ENCODE measurements at regions not wholly inside any gene's neighbourhood (a gene's known extent, or its start where the extent isn't known, plus 50 kb on each side); places are given as distances from the start of the nearest gene placed in this dataset.

DNA sequence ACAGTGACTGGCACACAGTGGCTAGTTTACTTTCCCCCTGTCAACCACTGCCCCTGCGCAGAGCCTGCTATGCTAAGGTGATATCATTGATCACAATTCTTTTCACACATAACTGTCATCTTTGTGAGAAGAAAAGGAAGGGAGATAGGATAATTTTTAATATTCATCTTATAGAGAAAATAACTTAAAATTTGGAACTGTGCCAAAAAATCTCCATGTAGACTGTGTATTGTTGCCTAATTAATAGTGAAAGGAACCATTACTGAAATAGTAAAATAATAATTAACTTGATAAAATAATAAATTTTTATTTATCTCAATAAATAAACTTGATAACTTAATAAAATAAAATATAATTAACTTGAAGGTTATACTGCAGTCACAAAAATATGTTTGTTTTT, 1069.4 kb downstream of the C4orf33 start:
- 93% methylated on average over 1 of the region's 1 CpG for WGBS
- H3K9me3 ChIP-seq (ENCODE audit: control insufficient read depth in 4 of 4, low read length in 3 of 4) = no peaks in the 10 kb centered on the region

DNA sequence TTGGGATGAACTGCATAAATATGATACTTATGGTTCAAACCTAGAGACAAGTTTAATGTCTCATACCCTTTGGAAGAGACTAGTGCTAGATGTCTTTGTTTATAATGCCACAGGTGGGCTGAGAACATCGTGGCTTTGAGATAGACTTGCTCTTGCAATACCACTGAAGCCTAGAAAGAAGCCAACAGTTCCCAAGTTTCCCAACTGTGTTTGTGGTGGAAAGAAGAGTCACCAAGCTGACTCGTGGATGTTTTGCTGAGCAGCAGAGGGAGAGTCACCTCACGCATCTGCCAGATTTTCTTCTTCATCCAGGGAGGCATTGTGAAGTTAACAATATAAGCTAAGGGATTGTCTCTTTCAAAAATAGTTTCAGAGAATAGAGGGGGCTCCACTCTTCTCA, 1076.2 kb downstream of the C4orf33 start:
- H3K9ac ChIP-seq (ENCODE audit: low read depth in 1 of 2, low read length in 2 of 2) = no peak overlapping the region
- no peak overlapping the region for H3K27ac ChIP-seq (ENCODE audit: low read depth in 1 of 2, low read length in 2 of 2)
- 67% methylated on average over 3 of the region's 3 CpGs for WGBS
- no peaks in the 10 kb centered on the region for H3K36me3 ChIP-seq (ENCODE audit: control insufficient read depth in 4 of 4, insufficient read depth in 3 of 4, low read depth in 1 of 4, low read length in 3 of 4)
- no peaks in the 10 kb centered on the region for H3K9me3 ChIP-seq (ENCODE audit: control insufficient read depth in 4 of 4, low read length in 3 of 4)
- H3K27me3 ChIP-seq (ENCODE audit: control insufficient read depth in 4 of 4, insufficient read depth in 4 of 4, low read length in 3 of 4) = no peaks in the 10 kb centered on the region
- DNase-seq (ENCODE audit: low spot score) = no peak
- H3K4me3 ChIP-seq (ENCODE audit: low read depth in 1 of 3, low read length in 3 of 3) = no peak overlapping the region
- no peaks in the 10 kb centered on the region for H3K4me1 ChIP-seq (ENCODE audit: control insufficient read depth in 4 of 4, insufficient read depth in 4 of 4, low read length in 3 of 4)
- TF ChIP-seq RXRA (IDR thresholded peaks at IDR 0.05) (no peak), FOXA1 (IDR thresholded peaks at IDR 0.05) (no peak), FOXA2 (IDR thresholded peaks at IDR 0.05) (no peak), SP1 (IDR thresholded peaks at IDR 0.05) (no peak), RAD21 (IDR thresholded peaks at IDR 0.05) (no peak), HNF4G (IDR thresholded peaks at IDR 0.05) (no peak), HNF4A (conservative IDR thresholded peaks at IDR 0.05) (no peak)
- TF ChIP-seq, protein P1, sequence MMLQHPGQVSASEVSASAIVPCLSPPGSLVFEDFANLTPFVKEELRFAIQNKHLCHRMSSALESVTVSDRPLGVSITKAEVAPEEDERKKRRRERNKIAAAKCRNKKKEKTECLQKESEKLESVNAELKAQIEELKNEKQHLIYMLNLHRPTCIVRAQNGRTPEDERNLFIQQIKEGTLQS (IDR thresholded peaks at IDR 0.05) = no peak
- TF ChIP-seq, protein P2, sequence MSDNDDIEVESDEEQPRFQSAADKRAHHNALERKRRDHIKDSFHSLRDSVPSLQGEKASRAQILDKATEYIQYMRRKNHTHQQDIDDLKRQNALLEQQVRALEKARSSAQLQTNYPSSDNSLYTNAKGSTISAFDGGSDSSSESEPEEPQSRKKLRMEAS (IDR thresholded peaks at IDR 0.05) = no peak

More for the DNA sequence above, 1069.4 kb downstream of the C4orf33 start:
- H3K4me3 ChIP-seq (ENCODE audit: low read depth in 1 of 3, low read length in 3 of 3) = no peak overlapping the region
- no peaks in the 10 kb centered on the region for H3K27me3 ChIP-seq (ENCODE audit: control insufficient read depth in 4 of 4, insufficient read depth in 4 of 4, low read length in 3 of 4)
- no peak for TF ChIP-seq HNF4G (IDR thresholded peaks at IDR 0.05)
- no peak for TF ChIP-seq SP1 (IDR thresholded peaks at IDR 0.05)
- TF ChIP-seq FOXA1 (IDR thresholded peaks at IDR 0.05) = no peak
- TF ChIP-seq, protein P3, sequence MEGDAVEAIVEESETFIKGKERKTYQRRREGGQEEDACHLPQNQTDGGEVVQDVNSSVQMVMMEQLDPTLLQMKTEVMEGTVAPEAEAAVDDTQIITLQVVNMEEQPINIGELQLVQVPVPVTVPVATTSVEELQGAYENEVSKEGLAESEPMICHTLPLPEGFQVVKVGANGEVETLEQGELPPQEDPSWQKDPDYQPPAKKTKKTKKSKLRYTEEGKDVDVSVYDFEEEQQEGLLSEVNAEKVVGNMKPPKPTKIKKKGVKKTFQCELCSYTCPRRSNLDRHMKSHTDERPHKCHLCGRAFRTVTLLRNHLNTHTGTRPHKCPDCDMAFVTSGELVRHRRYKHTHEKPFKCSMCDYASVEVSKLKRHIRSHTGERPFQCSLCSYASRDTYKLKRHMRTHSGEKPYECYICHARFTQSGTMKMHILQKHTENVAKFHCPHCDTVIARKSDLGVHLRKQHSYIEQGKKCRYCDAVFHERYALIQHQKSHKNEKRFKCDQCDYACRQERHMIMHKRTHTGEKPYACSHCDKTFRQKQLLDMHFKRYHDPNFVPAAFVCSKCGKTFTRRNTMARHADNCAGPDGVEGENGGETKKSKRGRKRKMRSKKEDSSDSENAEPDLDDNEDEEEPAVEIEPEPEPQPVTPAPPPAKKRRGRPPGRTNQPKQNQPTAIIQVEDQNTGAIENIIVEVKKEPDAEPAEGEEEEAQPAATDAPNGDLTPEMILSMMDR (IDR thresholded peaks at IDR 0.05; ENCODE audit: low read depth, low read length, missing input control) = no peak
- TF ChIP-seq, protein P2 (IDR thresholded peaks at IDR 0.05) = no peak
- no peak for TF ChIP-seq RXRA (IDR thresholded peaks at IDR 0.05)
- TF ChIP-seq, protein P4, sequence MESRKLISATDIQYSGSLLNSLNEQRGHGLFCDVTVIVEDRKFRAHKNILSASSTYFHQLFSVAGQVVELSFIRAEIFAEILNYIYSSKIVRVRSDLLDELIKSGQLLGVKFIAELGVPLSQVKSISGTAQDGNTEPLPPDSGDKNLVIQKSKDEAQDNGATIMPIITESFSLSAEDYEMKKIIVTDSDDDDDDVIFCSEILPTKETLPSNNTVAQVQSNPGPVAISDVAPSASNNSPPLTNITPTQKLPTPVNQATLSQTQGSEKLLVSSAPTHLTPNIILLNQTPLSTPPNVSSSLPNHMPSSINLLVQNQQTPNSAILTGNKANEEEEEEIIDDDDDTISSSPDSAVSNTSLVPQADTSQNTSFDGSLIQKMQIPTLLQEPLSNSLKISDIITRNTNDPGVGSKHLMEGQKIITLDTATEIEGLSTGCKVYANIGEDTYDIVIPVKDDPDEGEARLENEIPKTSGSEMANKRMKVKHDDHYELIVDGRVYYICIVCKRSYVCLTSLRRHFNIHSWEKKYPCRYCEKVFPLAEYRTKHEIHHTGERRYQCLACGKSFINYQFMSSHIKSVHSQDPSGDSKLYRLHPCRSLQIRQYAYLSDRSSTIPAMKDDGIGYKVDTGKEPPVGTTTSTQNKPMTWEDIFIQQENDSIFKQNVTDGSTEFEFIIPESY (IDR thresholded peaks at IDR 0.05) = no peak
- TF ChIP-seq HNF4A (conservative IDR thresholded peaks at IDR 0.05) = no peak
- TF ChIP-seq, protein P1 (IDR thresholded peaks at IDR 0.05) = no peak
- no peak for TF ChIP-seq GABPA (IDR thresholded peaks at IDR 0.05 in 1 of 2, conservative IDR thresholded peaks at IDR 0.05 in 1 of 2)
- TF ChIP-seq EGR1 (IDR thresholded peaks at IDR 0.05; ENCODE audit: low read depth in 2 of 2) = no peak
- no peak for TF ChIP-seq TAF1 (conservative IDR thresholded peaks at IDR 0.05)
- no peak for TF ChIP-seq RAD21 (IDR thresholded peaks at IDR 0.05)
- TF ChIP-seq YY1 (IDR thresholded peaks at IDR 0.05) = no peak
- no peak for TF ChIP-seq JUND (IDR thresholded peaks at IDR 0.05)
- TF ChIP-seq, protein P5, sequence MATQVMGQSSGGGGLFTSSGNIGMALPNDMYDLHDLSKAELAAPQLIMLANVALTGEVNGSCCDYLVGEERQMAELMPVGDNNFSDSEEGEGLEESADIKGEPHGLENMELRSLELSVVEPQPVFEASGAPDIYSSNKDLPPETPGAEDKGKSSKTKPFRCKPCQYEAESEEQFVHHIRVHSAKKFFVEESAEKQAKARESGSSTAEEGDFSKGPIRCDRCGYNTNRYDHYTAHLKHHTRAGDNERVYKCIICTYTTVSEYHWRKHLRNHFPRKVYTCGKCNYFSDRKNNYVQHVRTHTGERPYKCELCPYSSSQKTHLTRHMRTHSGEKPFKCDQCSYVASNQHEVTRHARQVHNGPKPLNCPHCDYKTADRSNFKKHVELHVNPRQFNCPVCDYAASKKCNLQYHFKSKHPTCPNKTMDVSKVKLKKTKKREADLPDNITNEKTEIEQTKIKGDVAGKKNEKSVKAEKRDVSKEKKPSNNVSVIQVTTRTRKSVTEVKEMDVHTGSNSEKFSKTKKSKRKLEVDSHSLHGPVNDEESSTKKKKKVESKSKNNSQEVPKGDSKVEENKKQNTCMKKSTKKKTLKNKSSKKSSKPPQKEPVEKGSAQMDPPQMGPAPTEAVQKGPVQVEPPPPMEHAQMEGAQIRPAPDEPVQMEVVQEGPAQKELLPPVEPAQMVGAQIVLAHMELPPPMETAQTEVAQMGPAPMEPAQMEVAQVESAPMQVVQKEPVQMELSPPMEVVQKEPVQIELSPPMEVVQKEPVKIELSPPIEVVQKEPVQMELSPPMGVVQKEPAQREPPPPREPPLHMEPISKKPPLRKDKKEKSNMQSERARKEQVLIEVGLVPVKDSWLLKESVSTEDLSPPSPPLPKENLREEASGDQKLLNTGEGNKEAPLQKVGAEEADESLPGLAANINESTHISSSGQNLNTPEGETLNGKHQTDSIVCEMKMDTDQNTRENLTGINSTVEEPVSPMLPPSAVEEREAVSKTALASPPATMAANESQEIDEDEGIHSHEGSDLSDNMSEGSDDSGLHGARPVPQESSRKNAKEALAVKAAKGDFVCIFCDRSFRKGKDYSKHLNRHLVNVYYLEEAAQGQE (IDR thresholded peaks at IDR 0.05) = no peak
- TF ChIP-seq NR2F2 (IDR thresholded peaks at IDR 0.05) = no peak
- no peak for TF ChIP-seq FOXA2 (IDR thresholded peaks at IDR 0.05)
- H3K36me3 ChIP-seq (ENCODE audit: control insufficient read depth in 4 of 4, insufficient read depth in 3 of 4, low read depth in 1 of 4, low read length in 3 of 4) = no peaks in the 10 kb centered on the region
- H3K27ac ChIP-seq (ENCODE audit: low read depth in 1 of 2, low read length in 2 of 2) = no peak overlapping the region
- no peaks in the 10 kb centered on the region for H3K4me1 ChIP-seq (ENCODE audit: control insufficient read depth in 4 of 4, insufficient read depth in 4 of 4, low read length in 3 of 4)
- H3K9ac ChIP-seq (ENCODE audit: low read depth in 1 of 2, low read length in 2 of 2) = no peak overlapping the region
- DNase-seq (ENCODE audit: low spot score) = no peak
